WTC11 (cell line): ENCODE measurements at regions not wholly inside any gene's neighbourhood (a gene's known extent, or its start where the extent isn't known, plus 50 kb on each side); places are given as distances from the start of the nearest gene placed in this dataset.

Experiments
- CTCF ChIP-seq: fragments of 200-600 bp; IDR thresholded peaks from 2 replicates; pipeline ENCODE4 v1.8.0; 2022; ENCODE audit warnings: antibody characterized with exemption
- E2F4 ChIP-seq: sonication (generic); formaldehyde crosslinking; IDR thresholded peaks from 2 replicates; pipeline ENCODE4 v1.8.1; 2022; ENCODE audit warnings: low read depth, mild to moderate bottlenecking, moderate library complexity, missing genetic modification reagents, borderline replicate concordance
- ELF4 ChIP-seq: sonication (generic); formaldehyde crosslinking; IDR thresholded peaks from 2 replicates; pipeline ENCODE4 v1.8.1; 2022; ENCODE audit warnings: low read depth, mild to moderate bottlenecking, moderate library complexity, missing genetic modification reagents
- FOXK1 ChIP-seq: sonication (generic); formaldehyde crosslinking; IDR thresholded peaks from 2 replicates; pipeline ENCODE4 v1.8.0; 2022; ENCODE audit warnings: mild to moderate bottlenecking, moderate library complexity, missing genetic modification reagents
- MXD4 ChIP-seq: fragments of 250-450 bp; sonication (Bioruptor Pico); IDR thresholded peaks from 2 replicates; pipeline ENCODE4 v1.8.0; 2021; ENCODE audit warnings: mild to moderate bottlenecking, moderate library complexity, borderline replicate concordance
- NR2C2 ChIP-seq: sonication (generic); formaldehyde crosslinking; IDR thresholded peaks from 2 replicates; pipeline ENCODE4 v1.8.0; 2022; ENCODE audit warnings: mild to moderate bottlenecking, missing genetic modification reagents
- NR3C1 ChIP-seq: sonication (generic); formaldehyde crosslinking; conservative IDR thresholded peaks from 2 replicates; pipeline ENCODE4 v1.8.1; 2023; ENCODE audit warnings: low read depth, mild to moderate bottlenecking, missing genetic modification reagents
- TCF7 ChIP-seq: sonication (generic); formaldehyde crosslinking; IDR thresholded peaks from 2 replicates; pipeline ENCODE4 v1.8.0; 2022; ENCODE audit warnings: mild to moderate bottlenecking, low read depth, missing genetic modification reagents, moderate library complexity
- TP53 ChIP-seq: sonication (generic); formaldehyde crosslinking; IDR thresholded peaks from 2 replicates; pipeline ENCODE4 v1.8.1; 2023; ENCODE audit warnings: mild to moderate bottlenecking, missing genetic modification reagents
- ZSCAN18 ChIP-seq: fragments of 250-450 bp; sonication (Bioruptor Pico); IDR thresholded peaks from 2 replicates; pipeline ENCODE4 v2.1.2; 2022; ENCODE audit warnings: mild to moderate bottlenecking, moderate library complexity
- TF ChIP-seq, protein P1 (sequence below): sonication (generic); formaldehyde crosslinking; IDR thresholded peaks from 2 replicates; pipeline ENCODE4 v1.8.1; 2023; ENCODE audit warnings: mild to moderate bottlenecking, moderate library complexity, missing genetic modification reagents
- TF ChIP-seq, protein P2 (sequence below): sonication (generic); formaldehyde crosslinking; IDR thresholded peaks from 2 replicates; pipeline ENCODE4 v1.8.1; 2022; ENCODE audit warnings: mild to moderate bottlenecking, moderate library complexity, missing genetic modification reagents
- TF ChIP-seq, protein P3 (sequence below): sonication (generic); formaldehyde crosslinking; IDR thresholded peaks from 2 replicates; pipeline ENCODE4 v1.8.1; 2023; ENCODE audit warnings: mild to moderate bottlenecking, missing genetic modification reagents, moderate library complexity
- TF ChIP-seq, protein P4 (sequence below): sonication (generic); formaldehyde crosslinking; IDR thresholded peaks from 2 replicates; pipeline ENCODE4 v1.8.1; 2023; ENCODE audit warnings: mild to moderate bottlenecking, missing genetic modification reagents, moderate library complexity

- TF ChIP-seq, protein P1, sequence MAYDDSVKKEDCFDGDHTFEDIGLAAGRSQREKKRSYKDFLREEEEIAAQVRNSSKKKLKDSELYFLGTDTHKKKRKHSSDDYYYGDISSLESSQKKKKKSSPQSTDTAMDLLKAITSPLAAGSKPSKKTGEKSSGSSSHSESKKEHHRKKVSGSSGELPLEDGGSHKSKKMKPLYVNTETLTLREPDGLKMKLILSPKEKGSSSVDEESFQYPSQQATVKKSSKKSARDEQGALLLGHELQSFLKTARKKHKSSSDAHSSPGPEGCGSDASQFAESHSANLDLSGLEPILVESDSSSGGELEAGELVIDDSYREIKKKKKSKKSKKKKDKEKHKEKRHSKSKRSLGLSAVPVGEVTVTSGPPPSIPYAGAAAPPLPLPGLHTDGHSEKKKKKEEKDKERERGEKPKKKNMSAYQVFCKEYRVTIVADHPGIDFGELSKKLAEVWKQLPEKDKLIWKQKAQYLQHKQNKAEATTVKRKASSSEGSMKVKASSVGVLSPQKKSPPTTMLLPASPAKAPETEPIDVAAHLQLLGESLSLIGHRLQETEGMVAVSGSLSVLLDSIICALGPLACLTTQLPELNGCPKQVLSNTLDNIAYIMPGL (CRISPR knock-in tag) = no peak
- TF ChIP-seq, protein P2, sequence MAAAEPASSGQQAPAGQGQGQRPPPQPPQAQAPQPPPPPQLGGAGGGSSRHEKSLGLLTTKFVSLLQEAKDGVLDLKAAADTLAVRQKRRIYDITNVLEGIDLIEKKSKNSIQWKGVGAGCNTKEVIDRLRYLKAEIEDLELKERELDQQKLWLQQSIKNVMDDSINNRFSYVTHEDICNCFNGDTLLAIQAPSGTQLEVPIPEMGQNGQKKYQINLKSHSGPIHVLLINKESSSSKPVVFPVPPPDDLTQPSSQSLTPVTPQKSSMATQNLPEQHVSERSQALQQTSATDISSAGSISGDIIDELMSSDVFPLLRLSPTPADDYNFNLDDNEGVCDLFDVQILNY (CRISPR knock-in tag) = no peak
- TF ChIP-seq CTCF (no peak), FOXK1 (CRISPR knock-in tag) (no peak), ELF4 (CRISPR knock-in tag) (no peak), NR3C1 (no peak), TCF7 (CRISPR knock-in tag) (no peak), NR2C2 (no peak), ZSCAN18 (CRISPR knock-in tag) (no peak), TP53 (no peak), E2F4 (no peak), MXD4 (no peak)
- TF ChIP-seq, protein P3, sequence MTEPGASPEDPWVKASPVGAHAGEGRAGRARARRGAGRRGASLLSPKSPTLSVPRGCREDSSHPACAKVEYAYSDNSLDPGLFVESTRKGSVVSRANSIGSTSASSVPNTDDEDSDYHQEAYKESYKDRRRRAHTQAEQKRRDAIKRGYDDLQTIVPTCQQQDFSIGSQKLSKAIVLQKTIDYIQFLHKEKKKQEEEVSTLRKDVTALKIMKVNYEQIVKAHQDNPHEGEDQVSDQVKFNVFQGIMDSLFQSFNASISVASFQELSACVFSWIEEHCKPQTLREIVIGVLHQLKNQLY (CRISPR knock-in tag) = no peak
- TF ChIP-seq, protein P4, sequence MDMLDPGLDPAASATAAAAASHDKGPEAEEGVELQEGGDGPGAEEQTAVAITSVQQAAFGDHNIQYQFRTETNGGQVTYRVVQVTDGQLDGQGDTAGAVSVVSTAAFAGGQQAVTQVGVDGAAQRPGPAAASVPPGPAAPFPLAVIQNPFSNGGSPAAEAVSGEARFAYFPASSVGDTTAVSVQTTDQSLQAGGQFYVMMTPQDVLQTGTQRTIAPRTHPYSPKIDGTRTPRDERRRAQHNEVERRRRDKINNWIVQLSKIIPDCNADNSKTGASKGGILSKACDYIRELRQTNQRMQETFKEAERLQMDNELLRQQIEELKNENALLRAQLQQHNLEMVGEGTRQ (CRISPR knock-in tag) = no peak
Measured at GRCh38 chr1:65083263-65083896, 64.6 kb upstream of the AK4 start.
